Fibroblast of mammary gland (primary cell): ENCODE measurements at regions not wholly inside any gene's neighbourhood (a gene's known extent, or its start where the extent isn't known, plus 50 kb on each side); places are given as distances from the start of the nearest gene placed in this dataset.

Experiments
- DNase-seq: peaks from one replicate; pipeline ENCODE4 v3.0.0-alpha.2; 2010; ENCODE audit warnings: low read depth
- H3K4me3 ChIP-seq: 2 replicates; pipeline ENCODE4 v1.5.1; 2011; ENCODE audit warnings: low read depth, mild to moderate bottlenecking, low read length, moderate library complexity; ENCODE audit not compliant: control insufficient read depth
- TF ChIP-seq, protein P1 (sequence below): conservative IDR thresholded peaks from 2 replicates; pipeline ENCODE4 v1.5.1; 2011; ENCODE audit warnings: low read depth, low read length, inconsistent platforms; ENCODE audit not compliant: control insufficient read depth, insufficient read depth

DNA sequence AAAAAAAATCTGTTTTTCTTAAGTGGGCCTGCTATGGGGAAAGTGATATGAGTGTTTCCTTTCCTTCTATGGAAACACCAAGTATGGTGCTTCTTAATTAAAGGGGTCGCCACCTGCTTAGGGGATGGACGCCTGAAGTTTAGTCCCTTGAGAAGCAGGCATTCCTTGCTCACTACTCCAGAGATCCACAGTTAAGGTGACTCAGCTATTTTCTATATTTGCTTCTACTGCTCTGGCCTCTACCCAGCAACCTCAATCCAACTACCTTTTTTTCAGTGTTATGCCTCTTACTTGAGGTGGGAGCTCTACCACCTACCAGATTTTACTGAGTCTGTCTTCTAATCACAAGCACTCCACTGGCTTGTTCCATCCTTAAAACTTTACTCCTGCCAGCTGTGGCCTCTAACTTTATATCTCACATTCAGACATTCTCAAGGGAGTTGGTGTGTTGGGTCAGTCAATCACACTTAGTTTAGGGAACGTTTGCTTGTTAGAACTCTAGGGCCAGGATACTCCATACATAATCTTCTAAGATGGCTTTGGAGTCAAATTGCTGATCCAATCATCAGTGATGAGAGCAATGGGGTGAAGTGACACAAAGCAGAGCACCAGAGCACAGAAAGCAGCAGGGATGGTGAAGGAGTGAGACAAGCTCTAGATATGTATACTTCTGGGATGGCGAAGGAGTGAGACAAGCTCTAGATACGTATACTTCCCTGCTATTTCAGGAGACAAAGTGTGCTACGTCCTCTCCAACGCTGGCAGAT lies 708.1 kb downstream of the EFNA5 start:
- H3K4me3 ChIP-seq = no peak overlapping the region
- TF ChIP-seq, protein P1, sequence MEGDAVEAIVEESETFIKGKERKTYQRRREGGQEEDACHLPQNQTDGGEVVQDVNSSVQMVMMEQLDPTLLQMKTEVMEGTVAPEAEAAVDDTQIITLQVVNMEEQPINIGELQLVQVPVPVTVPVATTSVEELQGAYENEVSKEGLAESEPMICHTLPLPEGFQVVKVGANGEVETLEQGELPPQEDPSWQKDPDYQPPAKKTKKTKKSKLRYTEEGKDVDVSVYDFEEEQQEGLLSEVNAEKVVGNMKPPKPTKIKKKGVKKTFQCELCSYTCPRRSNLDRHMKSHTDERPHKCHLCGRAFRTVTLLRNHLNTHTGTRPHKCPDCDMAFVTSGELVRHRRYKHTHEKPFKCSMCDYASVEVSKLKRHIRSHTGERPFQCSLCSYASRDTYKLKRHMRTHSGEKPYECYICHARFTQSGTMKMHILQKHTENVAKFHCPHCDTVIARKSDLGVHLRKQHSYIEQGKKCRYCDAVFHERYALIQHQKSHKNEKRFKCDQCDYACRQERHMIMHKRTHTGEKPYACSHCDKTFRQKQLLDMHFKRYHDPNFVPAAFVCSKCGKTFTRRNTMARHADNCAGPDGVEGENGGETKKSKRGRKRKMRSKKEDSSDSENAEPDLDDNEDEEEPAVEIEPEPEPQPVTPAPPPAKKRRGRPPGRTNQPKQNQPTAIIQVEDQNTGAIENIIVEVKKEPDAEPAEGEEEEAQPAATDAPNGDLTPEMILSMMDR = no peak
- DNase-seq = no peak

- no peak overlapping the region for H3K4me3 ChIP-seq
- TF ChIP-seq, protein P1 = no peak
- DNase-seq = no peak
These were observed 711.4 kb downstream of the EFNA5 start for GRCh38 chr5:106959387-106959786.

DNA sequence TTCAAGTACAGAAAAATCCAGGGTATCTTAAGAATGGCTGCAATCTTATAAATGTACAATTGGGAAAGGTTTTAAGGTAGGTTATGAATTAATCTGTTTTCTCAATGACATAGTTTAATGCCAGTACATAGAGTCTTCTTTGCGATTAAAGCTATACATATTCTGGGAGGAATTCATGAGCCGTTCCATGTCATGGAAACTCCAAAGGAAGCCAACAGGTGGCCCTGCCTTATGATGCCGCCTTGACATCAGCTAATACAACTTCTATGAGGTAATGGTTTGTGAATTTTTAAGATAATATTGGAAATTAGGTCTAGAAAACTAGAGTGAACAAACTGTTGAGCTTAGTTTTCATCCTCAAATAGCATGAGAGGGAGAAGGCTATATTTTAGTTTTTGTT lies 713.4 kb downstream of the EFNA5 start:
- no peak overlapping the region for H3K4me3 ChIP-seq
- DNase-seq = no peak
- TF ChIP-seq, protein P1 = no peak

DNA sequence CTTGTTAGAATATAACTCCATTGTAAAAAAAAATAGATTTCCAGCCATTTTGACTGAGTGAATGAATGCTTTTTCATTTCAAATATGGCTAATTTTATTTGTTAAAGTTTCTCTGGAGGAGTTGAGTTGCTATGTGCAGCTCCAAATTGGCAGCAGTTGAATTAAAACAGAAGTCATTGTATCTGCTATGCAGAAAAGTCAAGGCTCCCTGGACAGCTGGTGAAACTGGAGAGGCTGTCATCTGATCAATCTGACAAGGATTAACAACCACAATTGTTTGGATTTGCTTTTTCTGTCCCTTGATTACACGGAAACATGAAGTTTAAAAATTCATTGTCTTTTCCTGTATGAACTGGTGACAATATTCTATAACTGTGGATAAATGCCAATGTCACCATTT lies 713.9 kb downstream of the EFNA5 start:
- TF ChIP-seq, protein P1 = no peak
- DNase-seq = no peak
- H3K4me3 ChIP-seq = no peak overlapping the region

DNA sequence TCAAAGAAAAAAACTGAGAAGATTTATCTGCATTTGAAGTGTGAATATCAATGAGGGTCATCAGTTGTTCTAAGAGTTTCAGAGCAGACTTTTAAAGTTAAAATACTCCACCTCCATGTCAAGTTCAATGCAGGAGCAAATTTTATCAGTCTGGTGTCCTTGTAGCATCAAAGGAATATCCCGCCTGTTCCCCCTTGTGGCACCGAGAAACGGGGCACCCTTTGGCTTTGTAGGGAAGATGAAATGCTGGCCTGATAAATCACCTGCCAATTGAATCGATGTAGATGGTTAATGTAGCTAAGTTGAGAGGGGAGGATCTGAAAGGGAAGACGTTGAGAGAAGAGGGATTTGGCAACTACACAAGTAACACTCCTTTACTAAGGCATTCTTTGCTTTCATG lies 714.5 kb downstream of the EFNA5 start:
- TF ChIP-seq, protein P1 = no peak
- DNase-seq = no peak
- no peak overlapping the region for H3K4me3 ChIP-seq

DNA sequence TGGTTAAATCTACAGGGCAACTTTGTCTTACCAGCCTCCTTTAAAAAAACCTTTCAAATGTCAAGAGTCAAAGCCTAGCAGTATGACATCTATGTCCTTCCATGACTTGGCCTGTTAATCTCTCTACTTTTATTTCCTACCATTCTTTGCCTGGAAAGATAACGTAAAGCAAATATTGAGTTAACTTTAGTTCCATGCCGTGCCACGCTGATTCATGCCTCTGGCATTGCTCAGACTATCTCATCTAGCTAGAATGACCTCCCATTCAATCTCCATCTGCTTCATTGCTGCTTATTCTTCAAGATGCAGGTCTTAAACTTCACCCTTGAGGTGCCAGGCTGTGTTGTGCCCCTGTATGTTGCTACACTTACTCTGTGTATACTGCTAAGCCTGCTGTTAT lies 729.8 kb downstream of the EFNA5 start:
- DNase-seq = no peak
- TF ChIP-seq, protein P1 = no peak

DNA sequence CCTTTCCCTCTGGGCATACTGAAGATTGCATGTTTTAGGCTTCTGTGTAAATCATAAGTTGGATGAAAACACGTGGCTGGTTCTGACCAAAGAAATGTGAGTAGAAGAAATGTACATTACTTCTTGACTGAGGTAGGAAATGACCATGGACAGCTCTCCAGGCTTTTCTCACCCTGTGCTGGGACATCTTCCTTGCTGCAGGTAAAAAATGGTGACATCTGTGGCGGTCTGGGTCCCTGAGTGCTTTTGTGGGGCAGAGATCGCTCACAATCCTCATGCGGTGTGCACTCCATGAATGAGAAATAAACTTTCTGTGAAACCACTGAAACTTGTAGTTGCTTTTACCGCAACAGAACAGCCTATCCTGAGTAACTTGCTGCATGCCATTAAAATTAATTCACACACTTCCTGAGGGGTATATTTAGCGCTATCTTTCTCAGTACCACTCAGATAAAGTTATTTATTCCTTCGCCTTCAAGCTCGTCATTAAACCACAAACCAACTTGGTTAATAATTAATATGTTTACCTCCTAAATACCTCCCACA lies 730.4 kb downstream of the EFNA5 start:
- TF ChIP-seq, protein P1 = no peak
- no peak for DNase-seq
- no peak overlapping the region for H3K4me3 ChIP-seq

More for the DNA sequence above, 729.8 kb downstream of the EFNA5 start:
- H3K4me3 ChIP-seq = no peak overlapping the region
